ENCODE measurements at regions not wholly inside any gene's neighbourhood (a gene's known extent, or its start where the extent isn't known, plus 50 kb on each side); places are given as distances from the start of the nearest gene placed in this dataset.

DNA sequence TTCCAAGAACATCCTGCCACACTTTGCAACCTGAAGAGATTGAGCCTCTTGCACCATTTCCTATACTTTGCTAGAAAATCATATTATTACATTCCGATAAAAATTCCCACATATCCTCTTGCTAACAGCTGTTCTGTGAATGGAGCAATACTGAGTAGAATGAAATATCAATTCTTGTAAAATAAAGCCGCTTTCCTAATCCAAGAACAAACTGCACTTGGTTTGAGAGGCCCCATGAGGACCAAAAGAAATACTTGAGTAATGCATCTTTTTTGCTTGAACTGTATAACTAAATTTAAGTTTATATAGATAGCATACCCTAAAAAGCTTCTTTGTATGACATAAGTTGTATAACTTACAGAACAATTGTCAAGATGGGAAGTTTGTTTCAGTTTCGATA, 632.4 kb upstream of the SLC8A1 start:
- DNase-seq: no peak

DNA sequence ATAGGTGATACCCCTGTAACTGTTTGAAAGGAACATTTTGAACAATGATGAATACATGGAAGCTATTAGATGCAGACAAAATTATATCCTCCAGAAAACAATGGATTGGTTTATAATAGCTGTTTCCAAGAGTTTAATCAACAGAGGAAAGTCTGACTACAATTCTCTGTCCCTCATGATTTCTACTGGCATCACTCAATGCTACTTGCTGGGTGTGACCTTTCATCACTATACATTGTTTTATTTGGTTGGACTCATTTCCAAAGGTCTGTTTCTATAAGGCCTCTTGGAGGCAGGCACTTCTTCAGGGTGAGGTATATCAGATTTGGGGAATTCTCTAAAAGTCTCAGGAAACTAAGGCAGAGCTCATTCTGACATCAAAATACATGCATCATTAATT, 636.1 kb upstream of the SLC8A1 start:
- DNase-seq: no peak

DNA sequence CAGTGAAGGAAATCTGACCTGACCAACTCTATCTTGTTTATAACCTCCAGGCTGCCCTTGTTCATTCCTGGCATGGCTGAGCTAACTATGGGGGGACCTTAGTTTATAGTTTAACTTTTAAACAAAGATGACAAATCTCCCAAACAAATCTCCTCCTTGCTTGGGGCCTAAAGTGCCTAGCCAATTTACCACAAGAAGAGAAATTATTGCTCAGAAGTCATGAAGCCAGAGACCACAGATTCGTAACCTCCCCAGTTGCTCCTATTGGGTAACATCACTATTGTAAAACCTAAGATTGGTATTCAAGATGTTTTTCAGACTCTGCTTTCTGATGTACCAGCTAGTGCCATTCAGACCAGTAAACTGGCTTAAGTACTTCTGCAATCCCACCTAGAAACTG, 649.4 kb upstream of the SLC8A1 start:
- DNase-seq: no peak

DNA sequence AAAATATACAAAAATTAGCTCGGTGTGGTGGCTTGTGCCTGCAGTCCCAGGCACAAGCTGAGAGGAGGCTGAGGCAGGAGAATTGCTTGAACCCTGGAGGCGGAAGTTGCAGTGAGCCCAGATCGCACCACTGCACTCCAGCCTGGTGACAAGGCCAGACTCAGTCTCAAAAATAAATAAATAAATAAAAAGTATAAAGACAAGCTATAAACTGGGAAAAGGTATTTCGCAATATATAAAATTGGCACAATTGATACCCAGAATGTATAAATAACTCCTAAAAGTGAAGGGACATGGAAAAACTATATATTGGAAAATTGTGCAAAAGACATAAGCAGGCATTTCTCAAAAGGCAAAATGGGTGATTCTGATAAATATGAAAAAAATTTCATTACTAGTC, 657.9 kb upstream of the SLC8A1 start:
- DNase-seq: no peak

DNA sequence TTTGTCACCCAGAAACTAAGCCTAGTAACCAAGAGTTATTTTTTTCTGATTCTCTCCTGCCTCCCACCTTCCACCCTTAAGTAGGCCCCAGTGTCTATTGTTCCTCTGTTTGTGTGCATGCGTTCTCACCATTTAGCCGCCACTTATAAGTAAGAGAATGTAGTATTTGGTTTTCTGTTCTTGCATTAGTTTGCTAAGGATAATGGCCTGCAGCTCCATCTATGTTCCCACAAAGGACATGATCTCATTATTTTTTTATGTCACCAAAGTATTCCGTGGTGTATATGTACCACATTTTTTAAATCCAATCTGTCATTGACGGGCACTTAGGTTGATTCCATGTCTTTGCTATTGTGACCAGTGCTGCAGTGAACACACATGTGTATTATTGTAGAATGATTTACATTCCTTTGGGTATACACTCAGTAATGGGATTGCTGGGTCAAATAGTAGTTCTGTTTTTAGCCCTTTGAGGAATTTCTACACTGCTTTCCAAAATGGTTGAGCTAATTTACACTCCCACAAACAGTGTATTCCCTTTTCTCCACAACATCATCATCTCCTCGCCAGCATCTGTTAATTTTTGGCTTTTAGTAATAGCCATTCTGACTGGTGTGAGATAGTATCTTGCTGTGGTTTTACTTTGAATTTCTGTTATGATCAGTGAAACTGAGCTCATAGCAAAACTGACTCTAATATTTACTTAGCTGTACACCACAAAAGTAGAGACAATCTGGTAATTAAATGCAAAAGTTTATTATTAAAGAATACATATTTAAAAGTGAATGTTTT, 660.1 kb upstream of the SLC8A1 start:
- DNase-seq: no peak

DNA sequence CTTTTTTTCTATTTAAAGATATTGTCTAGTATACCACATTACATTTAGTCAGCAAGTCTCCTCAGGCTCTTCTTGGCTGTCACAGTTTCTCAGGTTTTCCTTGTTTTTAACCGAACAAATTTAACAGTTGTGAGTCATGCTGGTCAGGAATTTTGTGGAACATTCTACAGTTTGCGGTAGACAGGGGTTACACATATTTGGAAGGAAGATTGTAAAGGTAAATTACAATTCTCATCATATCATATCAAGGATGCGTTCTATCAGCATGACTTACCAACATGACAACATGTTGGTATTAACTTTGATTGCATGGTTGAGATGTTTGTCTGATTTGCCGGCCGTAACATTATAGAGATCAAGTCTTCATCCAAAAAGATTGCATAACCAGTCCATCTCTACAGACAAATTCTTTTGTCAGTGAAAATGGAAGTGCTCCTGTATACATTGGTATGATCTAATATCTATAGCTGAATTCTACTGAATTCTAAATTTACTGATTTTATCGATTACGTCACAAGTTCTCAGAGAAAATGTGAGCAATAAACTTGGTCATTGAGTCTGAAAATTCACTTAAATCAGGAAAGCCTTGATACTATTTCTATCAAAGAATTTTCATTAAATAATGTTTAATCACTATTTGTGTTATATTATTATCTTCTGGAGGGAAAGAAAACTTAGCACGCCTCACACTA, 664.4 kb upstream of the SLC8A1 start:
- DNase-seq: no peak

DNA sequence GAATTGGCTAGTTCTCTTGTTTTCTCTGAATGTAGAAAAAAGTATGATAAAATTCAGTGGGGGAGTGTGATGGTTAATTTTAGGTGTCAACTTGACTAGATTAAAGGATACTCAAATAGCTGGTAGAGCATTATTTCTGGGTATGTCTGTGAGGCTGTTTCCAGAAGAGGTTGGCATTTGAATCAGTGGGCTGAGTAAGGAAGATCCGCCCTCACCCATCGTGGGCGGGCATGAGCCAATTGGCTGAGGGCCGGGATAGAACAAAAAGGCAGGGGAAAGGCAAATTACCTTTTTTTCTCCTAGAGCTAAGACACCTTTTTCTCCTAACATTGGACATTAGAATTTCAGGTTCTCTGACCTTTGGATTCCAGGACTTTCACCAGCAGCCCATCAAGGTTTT, 667.6 kb upstream of the SLC8A1 start:
- no peak for DNase-seq

DNA sequence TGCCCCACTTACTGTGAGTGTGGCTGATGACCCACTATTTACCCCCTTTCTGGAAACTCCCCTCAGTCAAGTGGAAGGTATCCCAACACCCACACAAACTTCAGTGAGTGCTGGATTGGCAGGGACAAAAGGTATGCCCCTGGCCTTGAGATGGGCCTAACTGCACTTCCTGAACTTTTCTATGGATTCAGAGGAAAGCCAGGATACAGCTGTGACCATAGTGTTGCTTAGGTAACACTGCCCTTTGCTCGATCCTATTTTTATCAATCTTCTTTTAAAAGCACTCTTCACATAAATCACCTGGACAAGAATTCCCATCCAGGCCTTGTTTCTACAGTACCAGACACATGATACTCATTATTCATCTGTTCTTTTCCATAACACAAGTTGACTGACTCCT, 671.5 kb upstream of the SLC8A1 start:
- DNase-seq: no peak

DNA sequence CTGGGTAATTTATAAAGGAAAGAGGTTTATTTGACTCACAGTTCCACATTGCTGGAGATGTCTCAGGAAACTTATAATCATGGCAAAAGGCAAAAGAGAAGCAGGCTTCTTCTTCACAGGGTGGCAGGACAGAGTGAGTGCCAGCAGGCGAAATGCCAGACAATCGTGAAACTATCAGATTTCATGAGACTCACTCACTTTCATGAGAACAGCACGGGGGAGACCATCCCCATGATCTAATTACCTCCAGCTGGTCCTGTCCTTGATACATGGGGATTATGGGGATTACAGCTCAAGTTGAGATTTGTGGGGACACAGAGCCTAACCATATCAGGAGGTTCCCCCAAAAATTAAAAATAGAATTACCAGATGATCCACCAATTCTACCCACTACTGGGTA, 675.5 kb upstream of the SLC8A1 start:
- peak; percentile 13 for DNase-seq

DNA sequence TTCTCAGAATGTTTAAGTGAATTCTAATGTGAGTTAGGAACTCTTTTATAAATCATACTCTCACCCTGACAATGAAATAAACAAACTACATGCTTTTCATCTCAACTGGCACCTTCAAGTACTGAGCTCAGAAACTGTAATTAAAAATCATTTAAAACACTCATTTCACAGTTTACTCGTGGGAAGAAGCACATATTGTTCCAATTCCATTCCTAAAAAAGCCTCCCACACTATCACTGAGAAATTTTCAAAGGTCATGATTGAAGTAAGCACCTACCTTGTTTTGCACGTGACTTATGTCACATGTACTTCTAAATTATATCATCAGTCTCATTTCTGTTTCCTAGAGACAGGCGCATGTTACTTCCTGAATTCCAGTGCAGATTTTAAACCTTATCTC, 678.1 kb upstream of the SLC8A1 start:
- DNase-seq: no peak

DNA sequence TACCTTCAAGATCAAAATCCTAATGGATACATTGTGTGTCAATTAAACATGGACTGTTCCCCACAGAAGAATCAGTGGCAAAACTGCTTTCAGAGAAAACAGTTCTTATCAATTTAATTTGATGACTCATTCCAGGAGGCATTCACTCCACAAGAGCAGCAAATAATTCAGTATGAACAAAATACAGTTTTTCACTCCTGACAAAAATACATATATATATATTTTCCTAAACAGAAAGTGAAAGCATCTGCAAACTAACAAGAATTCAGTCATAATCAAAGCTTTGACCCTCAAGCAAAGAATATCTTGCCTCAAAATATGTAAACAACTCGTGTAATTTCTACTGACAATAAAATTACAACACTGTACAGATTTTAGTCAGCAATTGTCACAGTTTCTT, 685.1 kb upstream of the SLC8A1 start:
- DNase-seq: no peak

DNA sequence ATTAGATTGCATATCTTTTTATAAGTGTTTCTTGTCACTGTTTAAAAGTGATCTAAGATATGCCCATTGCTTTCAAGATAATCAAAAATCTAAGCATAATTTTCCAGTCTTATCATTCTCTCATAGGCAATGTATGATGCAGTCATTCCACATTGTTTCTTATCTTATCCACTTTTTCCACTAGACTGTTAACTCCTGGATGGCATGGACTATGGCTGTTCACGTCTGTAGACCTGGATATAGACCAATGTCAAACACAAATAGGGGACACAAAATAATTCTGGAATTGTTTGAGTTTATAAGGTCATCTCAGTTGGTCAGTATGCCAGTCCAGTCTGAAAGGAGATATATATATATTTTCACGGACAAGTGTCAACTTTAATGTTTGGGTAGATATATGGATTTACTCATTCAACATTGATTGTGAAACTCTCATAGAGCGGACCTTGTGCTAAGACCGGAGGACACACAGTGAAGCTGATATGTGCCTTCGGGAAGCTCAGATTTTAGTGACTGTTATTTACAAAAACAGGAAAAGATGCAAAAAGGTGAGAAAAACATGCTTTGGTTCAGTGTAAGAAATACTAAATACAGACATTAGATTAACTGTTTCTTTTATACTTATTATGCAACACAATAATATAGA, 689.4 kb upstream of the SLC8A1 start:
- DNase-seq: no peak

DNA sequence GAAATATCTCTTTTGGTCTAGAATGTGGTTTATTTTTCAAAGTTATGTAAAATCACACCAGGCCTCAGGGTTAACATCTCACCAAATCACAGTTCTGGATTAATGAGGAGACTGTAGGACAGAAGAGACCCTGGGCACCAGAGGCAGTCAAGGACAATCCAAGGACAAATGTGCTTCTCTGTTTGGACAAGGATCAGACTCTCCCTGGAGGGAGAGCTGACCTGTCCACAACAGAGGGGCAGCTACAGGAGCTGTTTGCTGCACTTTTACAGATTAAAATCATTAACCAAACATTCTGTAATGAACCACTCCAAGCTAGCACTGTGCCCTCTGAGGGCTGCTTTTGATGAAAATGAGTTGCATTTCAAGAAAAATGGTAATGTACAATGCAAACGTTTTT, 690.6 kb upstream of the SLC8A1 start:
- no peak for DNase-seq

DNA sequence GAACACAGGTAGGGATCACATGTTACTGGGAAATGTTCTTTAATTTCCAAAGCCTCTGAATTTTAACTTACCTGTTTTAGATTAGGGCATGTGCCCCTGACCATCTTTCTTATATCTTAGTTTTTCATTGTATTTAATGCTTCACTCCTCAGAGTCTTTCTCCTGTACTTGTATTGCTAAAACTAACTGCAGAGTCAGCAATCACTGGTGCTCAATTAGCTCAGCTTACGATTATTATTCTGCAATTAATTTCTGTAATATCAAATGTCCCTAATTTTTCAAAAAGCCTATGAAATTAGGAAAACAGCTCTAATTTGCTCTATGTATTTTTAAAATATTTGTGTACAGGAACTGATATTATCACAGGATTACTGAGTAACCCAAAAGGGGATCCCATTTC, 693.2 kb upstream of the SLC8A1 start:
- no peak for DNase-seq

DNA sequence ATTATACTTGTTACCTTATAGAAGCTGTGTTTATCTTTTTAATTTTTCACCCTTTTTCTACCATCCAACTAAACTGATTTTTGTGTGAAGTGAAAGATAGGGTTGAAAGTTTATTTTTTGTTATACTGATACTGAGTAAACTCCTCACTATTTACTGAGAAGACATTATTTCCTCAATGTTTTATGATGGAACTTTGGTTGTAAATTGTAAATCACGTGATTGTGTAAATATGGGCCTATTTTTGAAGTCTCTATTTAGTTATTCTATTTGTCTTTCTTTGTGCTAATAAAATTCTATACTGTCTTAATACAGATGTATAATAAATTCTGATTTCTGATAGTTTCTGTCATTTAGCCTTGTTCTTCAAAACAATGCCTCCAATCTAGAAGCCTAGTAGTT, 697.2 kb upstream of the SLC8A1 start:
- DNase-seq: no peak

DNA sequence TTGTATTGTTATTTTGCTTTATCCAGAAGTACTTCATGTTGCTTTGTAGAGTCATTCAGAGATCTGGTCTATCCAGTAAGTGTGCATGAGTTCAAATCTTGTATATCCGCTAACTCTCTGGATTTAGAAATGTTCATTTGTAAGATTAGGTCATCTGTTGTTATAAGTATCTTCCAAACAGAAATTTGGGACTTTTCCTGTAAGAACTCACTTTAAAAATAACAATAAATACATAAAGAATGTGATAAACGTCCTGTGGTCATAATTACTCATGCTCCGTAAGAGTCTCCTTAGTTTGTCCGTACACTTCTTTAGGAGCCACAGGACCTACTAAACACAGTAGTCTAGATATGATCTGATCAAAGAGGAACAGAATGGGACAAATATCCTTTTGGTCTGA, 699.9 kb upstream of the SLC8A1 start:
- DNase-seq: no peak

DNA sequence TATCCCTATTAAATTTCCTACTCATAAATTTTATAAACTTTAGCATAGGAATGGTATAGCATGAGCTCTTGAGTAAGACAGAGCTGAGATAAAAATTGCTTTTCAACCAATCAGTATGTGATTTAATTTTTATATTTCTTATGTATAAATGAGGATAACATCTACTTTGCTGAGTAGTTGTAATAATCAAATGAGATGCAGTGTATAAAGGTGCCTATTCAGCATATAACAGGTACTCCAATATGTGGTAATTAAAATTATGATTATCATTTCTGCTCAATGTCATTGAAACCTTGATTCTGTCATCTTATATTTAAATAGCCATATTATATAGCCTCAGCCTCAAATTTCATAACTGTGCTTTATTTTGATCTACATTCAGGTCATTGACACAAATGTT, 700.4 kb upstream of the SLC8A1 start:
- DNase-seq: no peak

DNA sequence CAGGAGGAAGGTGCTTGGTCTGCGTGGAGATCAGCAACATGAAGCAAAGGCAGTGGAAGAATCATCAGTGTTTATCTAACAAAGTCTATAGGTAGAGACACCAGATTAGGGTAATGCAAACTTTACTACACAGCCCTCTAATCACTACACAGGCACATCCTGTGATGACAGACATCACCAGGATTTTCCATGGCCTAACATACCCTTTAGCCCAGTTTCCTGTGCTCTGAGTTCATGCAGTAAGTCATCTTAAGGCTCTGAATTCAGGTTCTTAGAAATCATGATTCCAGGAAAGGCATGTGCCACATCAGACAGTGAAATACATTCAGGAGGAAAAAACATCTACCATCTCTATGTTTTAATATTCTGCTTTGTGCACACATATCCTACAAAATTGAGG, 708.5 kb upstream of the SLC8A1 start:
- DNase-seq: no peak

DNA sequence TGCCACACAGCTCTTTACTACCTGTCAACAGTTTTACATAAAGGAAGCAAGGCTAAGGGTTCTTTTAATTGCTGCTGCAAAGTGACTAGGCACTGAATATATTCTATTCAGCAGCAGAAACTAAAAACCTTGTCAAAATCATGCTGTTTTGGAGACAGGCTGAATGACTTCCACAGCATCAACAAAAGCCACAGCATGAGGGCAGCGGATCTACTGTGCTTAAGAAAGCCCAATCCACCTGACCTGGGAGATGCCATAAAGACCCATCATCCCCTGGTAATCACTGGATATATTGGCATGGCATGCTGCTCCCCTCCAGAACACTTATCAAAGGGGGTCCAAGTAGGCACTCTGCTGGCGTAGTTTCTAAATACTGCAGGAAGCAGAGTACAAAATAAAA, 715.1 kb upstream of the SLC8A1 start:
- DNase-seq: no peak

DNA sequence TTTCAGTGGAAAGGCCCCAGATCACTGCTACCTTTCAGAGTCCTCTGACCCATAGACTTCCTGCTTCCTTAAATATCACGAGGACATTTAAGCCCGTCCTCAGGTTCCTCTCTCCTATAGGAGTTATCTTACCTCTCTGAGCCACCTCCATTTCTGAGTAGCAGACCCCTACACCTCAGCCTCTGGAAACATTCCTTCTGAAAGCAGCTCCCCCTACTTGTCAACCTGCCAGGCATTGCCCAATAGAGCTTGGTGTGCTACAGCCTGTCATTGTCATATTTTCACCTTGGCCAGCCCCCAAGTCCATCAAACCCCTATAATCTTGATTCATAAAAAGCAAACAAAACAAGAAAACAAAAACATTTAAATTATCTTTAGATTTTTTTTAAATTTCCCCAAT, 717.9 kb upstream of the SLC8A1 start:
- DNase-seq: no peak

DNA sequence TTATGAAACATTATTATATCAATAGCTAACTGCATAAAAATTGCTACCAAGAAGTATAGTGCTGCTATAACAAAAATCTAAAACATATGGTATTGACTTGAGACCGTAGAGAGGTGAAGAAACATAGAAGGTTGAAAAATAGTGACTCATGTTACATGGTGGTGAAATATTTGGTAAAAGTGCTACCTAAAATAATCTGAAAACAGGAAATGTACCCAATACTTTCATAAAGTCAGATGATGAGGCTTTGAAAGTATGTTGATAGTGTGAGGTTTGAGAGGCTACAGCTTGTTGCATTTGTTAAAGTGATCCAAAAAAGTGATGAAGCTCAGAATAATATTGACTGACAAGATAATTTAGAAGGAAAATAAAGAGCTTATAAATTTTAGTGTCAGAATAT, 718.7 kb upstream of the SLC8A1 start:
- DNase-seq: no peak

DNA sequence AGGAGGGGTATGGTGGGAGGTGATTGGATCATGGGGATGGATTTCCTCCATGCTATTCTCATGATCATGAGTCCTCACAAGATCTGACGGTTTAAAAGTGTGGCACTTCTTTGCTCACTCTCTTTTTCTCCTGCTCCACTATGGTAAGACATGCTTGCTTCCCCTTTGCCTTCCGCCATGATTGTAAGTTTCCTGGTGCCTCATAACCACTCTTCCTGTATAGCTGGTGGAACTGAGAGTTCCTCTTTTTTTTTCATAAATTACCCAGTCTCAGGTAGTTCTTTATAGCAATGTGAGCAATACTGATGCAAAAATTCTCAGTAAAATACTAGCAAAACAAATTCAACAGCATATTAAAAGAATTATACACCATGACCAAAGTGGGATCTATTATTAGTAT, 728.5 kb upstream of the SLC8A1 start:
- no peak for DNase-seq

DNA sequence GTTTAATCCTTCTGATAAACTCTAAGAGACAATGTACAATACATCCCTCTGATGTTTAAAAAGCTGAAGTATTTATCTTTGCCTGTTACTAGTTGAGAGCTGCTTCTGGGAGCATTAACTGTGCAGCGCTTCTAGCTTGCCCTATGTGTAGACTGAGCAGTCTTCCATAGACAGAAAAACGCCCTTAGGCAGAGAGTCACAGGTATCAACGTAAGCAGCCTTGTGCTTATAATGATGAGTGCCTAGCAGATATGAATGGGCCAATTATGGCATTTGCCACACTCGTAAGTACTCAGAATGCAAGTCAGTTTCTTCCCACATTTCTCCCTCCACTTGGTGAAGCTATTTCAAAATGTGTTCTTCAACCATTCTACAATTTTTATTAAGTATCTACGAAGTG, 731.1 kb upstream of the SLC8A1 start:
- no peak for DNase-seq

DNA sequence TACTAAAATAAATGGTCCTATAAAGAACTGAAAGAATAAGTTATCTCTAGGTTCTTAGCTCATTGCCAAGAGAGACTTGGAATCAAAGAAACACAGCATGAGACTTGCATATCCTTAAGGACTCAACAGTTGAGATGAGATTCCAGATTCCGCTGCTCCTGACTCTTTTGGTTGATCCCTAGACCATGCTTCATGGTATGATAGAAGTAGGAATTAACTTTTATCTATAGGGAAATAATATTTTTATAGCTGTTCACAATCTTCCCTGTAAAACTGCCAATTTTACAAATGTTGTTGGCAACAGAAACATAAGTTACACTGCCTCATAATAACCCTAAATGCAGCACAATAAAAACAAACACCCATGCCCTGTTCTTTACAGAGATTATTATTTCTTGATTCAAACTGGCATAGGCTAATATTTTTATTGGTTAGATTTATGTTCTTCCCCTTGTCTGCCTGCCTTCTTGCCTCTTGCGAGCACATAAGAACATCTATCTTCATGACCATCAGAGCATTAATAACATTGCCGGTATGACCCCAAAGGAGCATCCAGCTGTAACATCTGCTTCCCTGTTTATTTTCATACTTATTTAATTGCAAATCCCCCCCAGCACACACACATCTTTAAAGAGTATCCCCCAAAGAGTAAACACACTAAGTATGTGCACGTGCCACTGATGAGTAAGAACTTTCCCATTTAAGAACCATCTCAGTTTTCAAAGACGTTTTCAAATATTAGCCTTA, 735.7 kb upstream of the SLC8A1 start:
- no peak for DNase-seq

All from NCI-H1694 (cell line).